ENCODE measurements at regions not wholly inside any gene's neighbourhood (a gene's known extent, or its start where the extent isn't known, plus 50 kb on each side); places are given as distances from the start of the nearest gene placed in this dataset.

GRCh38 chr2:236851187-236851586 lies 234.5 kb upstream of the COPS8 start:
- DNase-seq (ENCODE audit: low read depth), result no peak
- TF ChIP-seq CTCF (IDR thresholded peaks at IDR 0.05; ENCODE audit: insufficient read depth, low read depth, low read length), result no peak
- ChIA-PET CTCF (interaction anchor here (1.6 to 2.5 kb wide), 2 partner anchors 10 to 11 kb away, joined by 3 to 9 read pairs; no protein-coding TSS in a partner anchor), POLR2A (no interaction called here)
- H3K4me3 ChIP-seq (ENCODE audit: low read depth, low read length), result no peak overlapping the region
- H3K36me3 ChIP-seq (ENCODE audit: control insufficient read depth, insufficient read depth, low read length), result no peaks in the 10 kb centered on the region
- H3K27me3 ChIP-seq (ENCODE audit: control insufficient read depth, insufficient read depth, low read length), result no peaks in the 10 kb centered on the region; the same call in 1 of the 2 replicates

- Histone ChIP-seq H3K27me3 (ENCODE audit: control insufficient read depth, insufficient read depth, low read length) (no peaks in the 10 kb centered on the region; the same call in 1 of the 2 replicates), H3K4me3 (ENCODE audit: low read depth, low read length) (no peak overlapping the region), H3K36me3 (ENCODE audit: control insufficient read depth, insufficient read depth, low read length) (no peaks in the 10 kb centered on the region)
- CTCF ChIA-PET, result interaction anchor here (1.6 to 2.5 kb wide), 2 partner anchors 10 to 11 kb away, joined by 3 to 9 read pairs; no protein-coding TSS in a partner anchor
- TF ChIP-seq CTCF (IDR thresholded peaks at IDR 0.05; ENCODE audit: insufficient read depth, low read depth, low read length), result no peak
- POLR2A ChIA-PET, result no interaction called here
- DNase-seq (ENCODE audit: low read depth), result no peak
Observed at GRCh38 chr2:236852100-236852976, 233.4 kb upstream of the COPS8 start.

- H3K36me3 ChIP-seq (ENCODE audit: control insufficient read depth, insufficient read depth, low read length), result no peaks in the 10 kb centered on the region
- H3K4me3 ChIP-seq (ENCODE audit: low read depth, low read length), result no peak overlapping the region
- POLR2A ChIA-PET, result no interaction called here
- no peak for DNase-seq (ENCODE audit: low read depth)
- CTCF ChIA-PET, result interaction anchor here (2.5 kb wide), 1 partner anchor 9 kb away, joined by 9 read pairs; no protein-coding TSS in a partner anchor
- TF ChIP-seq CTCF (IDR thresholded peaks at IDR 0.05; ENCODE audit: insufficient read depth, low read depth, low read length), result no peak
- H3K27me3 ChIP-seq (ENCODE audit: control insufficient read depth, insufficient read depth, low read length), result no peaks in the 10 kb centered on the region; the same call in 1 of the 2 replicates
Observed at GRCh38 chr2:236852977-236853374, 232.7 kb upstream of the COPS8 start.

GRCh38 chr2:236853585-236854051 lies 232.1 kb upstream of the COPS8 start:
- DNase-seq (ENCODE audit: low read depth), result no peak
- CTCF ChIA-PET, result interaction anchor here (1.0 to 2.5 kb wide), 2 partner anchors 9 to 13 kb away, joined by 3 to 9 read pairs; no protein-coding TSS in a partner anchor
- Histone ChIP-seq H3K27me3 (ENCODE audit: control insufficient read depth, insufficient read depth, low read length) (no peaks in the 10 kb centered on the region; the same call in 1 of the 2 replicates), H3K36me3 (ENCODE audit: control insufficient read depth, insufficient read depth, low read length) (no peaks in the 10 kb centered on the region), H3K4me3 (ENCODE audit: low read depth, low read length) (no peak overlapping the region)
- TF ChIP-seq CTCF (IDR thresholded peaks at IDR 0.05; ENCODE audit: insufficient read depth, low read depth, low read length), result no peak
- POLR2A ChIA-PET, result no interaction called here

- POLR2A ChIA-PET, result no interaction called here
- no peak for DNase-seq (ENCODE audit: low read depth)
- CTCF ChIA-PET, result interaction anchor here (0.7 kb wide), 1 partner anchor 16 kb away, joined by 3 read pairs; no protein-coding TSS in a partner anchor
- H3K27me3 ChIP-seq (ENCODE audit: control insufficient read depth, insufficient read depth, low read length), result no peaks in the 10 kb centered on the region; the same call in 1 of the 2 replicates
- no peak overlapping the region for H3K4me3 ChIP-seq (ENCODE audit: low read depth, low read length)
- no peaks in the 10 kb centered on the region for H3K36me3 ChIP-seq (ENCODE audit: control insufficient read depth, insufficient read depth, low read length)
- TF ChIP-seq CTCF (IDR thresholded peaks at IDR 0.05; ENCODE audit: insufficient read depth, low read depth, low read length), result no peak
Observed at GRCh38 chr2:236855176-236855865, 230.4 kb upstream of the COPS8 start.
